ENCODE measurements at regions not wholly inside any gene's neighbourhood (a gene's known extent, or its start where the extent isn't known, plus 50 kb on each side); places are given as distances from the start of the nearest gene placed in this dataset.

DNA sequence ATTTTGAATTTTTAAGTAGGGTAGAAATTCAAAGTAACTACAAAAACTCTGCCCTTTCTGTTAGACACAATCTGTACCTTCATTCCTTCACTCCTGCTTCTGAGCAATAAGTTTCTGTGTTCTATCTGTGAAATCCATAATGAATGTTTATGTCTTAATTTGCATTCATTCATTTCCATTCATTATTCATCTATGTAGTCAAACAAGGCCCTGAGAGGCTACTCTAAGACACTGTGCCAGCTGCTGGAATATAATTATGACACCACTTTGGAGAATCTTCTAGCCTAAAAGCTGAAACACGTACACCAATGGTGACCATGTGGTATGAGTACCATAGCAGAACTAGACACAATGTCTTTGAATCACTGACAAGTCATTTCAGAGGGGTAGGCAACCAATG lies 199.9 kb upstream of the FAR2 start:
- no peak for DNase-seq

DNA sequence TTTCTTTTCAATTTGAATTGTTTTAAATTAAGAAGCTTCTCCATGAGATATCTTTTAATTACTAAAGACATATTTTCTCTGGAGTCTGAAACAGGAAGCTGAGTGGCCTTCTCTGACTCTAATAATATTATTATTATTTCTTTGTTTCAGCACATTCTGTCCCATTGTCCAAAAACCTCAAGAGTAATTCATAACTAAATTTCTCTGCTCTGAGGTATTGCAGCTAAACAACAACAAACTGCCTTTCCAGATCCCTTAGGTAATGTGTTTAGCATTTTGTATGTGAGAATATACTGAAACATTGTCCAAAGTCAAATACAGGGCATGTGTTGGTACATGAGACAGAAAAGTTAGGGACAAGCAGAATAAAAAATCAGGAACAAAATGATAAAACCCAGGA lies 199.0 kb upstream of the FAR2 start:
- DNase-seq = no peak

DNA sequence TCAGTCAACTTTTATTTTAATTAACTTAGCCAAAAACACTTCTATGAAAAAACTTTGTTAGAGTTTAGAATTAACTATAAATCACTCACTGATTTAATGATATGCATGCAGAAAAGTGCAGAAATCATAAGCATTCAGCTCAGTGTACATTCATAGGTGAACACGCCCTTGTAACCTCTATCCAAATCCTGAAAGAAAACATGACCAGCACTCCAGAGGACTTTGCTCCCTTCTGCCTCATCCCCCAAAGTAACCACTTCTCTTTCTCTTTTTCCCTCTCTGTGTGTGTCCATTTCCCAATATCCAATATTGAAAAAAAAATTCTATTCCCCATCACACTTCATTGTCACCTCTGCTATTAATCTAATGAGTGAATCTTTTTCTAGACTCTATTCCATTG lies 197.1 kb upstream of the FAR2 start:
- no peak for DNase-seq

DNA sequence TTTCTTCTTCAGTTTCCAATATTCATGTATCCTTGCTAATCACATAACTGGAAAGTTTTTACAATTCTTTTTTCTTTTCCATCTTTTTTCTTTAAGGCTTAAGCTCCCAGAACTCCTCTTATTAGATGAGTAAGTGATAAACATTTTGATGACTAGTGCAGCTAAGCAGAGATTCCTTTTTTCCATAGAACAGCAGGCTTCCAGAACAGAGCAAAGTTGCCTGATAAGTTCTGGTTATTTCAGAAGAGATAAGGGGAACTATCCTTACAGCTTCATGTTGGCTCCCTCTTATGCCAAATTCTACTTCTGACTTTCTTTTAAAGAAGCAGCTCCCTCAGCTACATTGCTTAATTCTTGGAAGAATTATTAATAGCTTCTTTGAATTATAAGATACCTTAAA lies 194.7 kb upstream of the FAR2 start:
- no peak for DNase-seq

DNA sequence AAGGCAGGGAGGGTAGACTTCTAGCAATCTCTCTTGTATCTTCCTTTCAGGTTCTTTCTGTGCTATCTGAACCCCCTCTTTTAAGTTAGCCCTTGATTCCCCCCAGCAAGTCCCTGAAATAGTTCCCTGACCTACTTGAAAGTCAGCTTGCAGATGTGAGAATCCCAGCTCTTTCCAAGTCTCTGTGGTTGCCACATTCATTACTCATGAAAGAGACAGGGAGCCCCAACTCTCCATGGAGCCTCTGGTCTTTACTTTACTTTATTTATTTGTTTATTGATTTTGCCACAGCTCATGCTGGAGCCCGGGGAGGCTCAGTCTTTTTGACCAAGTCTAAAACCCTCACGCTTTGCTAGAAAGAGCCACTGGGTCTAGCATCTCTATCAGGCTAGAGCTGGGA lies 193.6 kb upstream of the FAR2 start:
- DNase-seq = no peak

DNA sequence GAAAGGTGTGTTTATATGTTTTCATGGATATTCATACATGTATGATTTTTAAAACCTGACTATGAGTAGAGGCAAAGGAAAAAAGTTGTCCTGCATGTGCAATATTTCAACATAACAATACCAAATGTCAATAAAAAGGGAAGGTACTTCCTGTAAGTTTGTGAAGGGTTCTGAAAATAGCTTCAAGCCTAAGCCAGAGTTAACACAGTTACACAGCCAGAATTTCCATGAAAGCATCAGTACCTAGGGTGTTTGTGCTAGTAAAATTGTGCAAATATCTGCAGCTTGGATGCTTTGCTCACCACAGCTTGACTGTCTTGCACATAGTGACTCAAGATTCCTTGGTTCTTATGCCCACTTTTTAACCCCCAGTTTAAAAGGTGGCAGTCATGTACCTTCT lies 193.1 kb upstream of the FAR2 start:
- DNase-seq = no peak

DNA sequence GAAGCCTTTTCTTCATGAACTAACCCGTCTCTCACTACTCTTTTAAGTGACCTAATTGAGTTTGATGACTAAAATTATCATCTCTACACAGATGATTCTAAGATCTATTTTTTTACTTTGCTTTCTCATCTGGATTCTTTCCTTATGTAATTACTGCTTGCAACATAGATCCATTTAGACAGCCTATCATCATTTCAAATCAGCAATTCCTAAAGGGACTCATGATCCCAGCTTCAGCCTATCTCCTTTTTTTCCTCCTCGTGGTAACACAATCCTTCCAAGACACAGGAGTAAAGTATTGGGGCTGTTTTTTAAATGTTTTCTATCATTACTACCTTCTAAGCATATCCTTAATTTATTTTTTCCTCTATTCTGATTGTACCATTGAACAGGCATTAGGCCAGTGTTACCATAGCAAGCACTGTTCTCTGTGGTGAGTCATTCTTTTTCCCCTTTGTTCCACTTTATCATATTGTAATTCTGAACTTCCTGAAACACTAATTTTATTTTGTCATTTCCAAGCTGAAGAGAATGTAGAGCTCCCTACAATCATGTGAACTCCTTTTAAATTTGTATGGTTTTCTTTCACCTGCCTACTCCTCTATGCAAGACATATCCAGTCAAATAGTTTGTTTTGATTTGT lies 190.4 kb upstream of the FAR2 start:
- DNase-seq = no peak

DNA sequence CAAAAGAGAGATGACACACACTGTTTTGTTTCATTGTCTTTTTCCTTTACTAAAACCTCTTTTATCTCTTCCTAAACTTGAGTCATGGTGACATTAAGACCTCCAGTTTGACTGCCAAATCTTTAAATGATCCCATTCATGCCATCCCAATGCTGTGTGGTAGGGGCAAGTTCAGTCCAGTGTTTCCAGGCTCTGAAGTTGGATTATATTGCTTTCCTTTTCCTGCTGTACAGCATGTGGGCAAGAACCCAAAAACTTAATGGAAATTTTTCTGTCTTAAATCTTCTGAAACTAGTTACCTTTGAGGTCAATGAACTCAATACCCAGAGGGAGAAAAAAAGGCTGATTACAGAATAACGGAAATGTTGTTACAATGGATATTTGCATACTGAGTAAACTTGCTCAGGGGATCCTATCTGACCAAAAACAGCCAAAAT lies 187.1 kb upstream of the FAR2 start:
- DNase-seq = no peak

DNA sequence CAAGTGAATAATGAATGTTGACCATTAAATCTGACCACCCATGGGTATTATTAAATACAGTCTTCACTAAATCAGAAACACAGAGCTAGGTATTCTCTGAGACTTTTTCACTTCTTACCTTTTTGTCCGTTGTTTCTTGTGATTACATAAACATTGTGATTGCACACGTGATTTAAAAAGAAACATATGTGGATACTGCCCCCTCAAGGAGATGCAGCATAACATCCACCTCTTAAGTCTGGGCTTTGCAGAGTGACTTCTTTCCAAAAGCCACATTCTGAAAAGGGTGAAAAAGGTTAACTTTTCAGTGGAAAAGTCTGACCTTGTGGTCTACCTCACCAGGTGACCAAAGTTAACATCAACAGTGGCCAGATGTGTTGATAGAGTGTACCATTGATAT lies 185.5 kb upstream of the FAR2 start:
- DNase-seq = no peak

DNA sequence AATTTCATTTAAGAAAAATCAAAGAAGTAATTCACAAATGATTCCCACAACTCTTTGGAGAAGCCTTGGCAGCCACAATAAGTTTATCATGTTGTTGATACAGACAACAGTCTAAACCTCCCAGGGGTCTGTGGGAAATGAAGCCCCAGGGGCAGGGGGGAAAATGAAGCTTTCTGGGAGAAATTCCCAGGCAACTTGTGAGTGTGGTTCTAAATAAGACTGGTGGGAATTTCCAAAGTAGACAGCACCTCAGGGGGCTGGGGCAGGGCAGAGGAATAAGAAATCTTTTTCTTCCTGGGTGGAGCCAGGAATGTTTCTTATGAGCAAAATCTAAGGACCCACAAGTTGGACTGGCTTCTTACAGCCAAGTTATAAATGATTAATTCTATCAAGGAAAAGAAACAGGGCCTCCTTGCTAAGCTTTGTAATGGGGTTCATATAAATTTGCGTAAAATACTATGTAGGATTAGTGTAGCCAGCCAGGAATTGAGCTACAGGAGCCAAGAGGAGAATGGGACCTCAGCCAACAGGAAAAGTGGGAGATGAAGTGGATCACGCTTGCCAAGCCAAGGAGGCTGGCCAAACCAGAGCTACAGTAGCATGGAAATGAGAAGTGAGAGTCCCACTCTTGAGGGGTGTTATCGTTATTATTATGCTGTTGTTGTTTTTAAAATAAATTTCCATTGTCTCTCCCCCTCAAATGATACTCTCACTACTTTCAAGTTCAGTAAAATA lies 182.9 kb upstream of the FAR2 start:
- DNase-seq = peak; percentile 72

DNA sequence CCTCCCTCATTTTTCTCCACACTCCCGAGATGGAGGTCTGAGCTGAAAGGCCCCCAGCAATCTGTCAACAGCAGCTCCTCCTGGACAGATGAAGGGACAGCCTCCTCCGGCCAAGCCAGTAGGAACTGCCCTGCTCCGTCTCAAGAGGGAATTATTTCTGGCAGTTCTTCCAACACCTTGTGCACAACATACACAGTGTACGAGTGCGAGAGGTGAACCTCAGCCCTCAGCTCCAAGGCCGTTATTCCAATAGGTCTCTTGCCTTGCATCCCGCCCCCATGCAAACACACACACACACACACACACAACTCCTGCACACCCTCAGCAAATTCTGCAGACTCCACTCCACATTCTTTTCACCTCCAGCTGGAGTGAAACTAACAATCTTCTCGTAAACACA lies 181.7 kb upstream of the FAR2 start:
- no peak for DNase-seq

DNA sequence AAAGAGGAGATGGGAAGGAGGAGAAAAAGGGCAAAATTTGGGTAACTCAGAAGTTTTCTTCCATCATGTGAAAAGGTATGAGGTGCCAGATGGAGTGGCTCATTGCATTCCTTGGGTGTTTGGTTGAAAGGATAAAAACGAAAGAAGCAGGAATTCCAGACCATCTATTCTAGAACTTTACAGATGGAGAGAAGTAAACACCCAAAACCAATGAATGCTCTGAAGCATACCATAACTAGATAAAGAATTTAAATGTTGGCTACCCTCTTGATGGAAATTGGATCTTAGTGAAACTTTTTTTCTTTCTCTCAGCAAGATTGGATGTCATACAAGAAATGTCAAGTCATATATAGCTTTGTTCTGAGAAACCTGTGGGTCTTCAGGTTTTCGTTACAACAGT lies 175.6 kb upstream of the FAR2 start:
- no peak for DNase-seq

DNA sequence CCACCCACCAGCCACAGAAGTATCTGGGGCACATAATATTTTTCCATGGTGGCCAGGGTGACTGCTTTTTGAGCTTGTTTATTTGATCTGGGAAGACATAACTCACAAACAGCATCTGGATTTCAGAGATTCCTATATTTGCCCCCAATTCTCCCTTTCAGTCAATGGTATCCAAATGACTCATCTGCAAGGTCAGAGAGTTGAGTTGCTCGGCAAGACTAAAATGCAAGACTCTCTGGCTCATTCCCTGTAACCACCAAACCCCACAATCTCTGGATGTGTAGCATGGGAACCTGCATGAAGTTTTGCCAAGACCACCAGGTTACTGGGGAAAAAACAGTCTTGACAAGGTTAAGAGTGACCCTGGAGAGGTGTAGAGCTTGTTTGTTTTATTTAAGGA lies 174.9 kb upstream of the FAR2 start:
- no peak for DNase-seq

DNA sequence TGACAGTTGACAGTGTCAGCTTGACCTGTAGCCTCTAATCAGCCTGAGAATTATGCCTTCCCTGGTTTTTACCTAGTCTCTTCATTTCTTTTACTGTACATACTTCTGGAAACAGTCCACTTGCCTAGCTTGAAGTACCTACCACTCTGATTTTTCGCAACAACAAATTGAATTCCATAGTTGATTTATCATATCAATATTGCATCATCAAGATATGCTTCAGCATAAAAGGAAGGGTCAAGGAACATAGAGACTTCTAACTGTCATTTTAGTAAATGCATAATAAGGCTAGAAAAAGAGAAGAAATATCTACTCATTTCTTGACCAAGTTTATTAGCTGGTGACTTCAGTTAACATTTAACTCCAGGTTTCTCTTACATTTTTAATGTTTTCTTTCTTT lies 174.2 kb upstream of the FAR2 start:
- DNase-seq = no peak

DNA sequence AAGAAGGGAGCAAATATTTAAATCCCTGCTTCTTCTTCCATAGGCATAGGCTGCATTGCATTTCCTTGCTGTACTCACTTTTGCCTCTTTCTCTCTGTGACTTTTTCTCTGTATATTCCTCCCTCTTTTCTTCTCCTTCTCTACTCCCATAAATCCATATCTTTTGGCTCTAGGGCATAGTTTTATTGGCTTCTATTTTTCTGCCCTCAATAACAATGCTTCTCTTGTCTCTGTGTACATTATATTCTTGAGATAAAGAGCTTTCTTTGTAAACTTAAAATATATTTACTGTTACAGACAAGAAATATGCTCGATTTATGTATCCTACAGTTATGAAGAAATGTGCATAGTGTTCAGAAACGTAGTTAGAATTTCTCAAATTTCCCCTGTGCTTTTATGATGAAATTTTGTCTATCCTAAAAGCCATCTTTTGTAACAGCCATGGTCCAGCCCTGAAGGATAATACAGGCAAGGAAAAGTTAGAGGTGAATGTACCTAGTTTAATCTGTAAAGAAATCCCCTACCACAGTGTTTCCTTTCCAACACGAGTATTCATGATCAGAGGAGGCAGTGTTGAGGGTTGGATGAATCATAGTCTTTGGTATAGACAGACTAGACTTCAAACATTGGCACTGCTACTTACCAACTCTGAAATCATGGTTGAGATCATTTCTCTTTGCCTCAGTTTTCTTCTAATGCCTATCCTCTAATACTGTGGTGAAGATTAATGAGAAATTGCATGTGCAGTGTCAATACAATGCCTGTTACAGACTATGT lies 173.3 kb upstream of the FAR2 start:
- no peak for DNase-seq

DNA sequence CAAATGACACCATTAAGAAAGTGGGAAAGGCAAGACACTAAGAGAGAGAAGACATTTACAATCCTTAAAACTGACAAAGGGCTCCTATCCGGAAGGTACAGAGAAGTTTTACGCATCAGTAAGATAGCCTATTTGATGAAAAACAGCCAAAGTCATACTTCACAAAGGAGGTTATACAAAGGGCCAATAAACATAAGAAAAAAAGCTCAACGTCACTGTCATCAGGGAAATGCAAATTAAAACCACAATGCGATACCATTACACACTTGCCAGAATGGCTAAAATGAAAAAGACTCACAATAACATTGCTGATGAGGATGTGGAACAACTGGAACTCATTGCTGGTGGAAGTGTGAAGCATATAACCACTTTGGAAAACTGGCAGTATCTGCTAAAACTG lies 168.6 kb upstream of the FAR2 start:
- DNase-seq = no peak

DNA sequence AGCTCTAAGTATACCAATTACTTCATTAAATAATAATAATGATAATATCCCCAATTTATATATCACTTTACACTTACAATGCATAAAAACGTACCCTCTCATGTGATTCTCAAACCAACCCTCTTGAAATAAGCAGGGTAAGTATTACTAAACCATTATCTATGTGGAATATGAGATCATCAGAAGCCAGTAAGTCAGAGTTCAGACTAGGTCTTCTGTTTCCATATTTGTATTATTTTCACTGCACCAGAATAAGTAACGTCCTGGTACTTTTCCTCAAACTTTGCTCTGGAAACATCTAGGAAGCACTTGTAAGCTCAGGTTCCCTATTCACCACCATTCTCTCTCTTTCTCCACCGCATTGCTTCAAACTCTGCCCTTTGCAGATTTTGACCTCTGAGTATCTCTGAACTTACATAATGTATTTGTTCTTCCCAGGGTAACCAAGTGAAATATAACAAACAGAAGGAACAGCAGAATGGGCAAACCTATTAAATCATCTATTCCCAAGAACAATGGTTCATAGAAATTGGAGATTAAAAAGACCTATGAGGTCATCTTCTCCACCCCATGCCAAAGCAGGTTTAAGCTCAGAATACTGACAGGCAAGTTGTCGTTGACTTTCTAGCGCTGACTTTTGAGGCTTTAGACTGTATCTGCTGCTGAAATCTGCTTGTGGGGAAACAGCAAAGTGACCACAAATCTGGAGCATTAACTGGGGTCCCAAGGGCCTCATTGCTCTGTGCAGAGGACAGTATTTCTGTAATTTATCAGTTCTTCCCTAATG lies 161.3 kb upstream of the FAR2 start:
- DNase-seq = no peak

DNA sequence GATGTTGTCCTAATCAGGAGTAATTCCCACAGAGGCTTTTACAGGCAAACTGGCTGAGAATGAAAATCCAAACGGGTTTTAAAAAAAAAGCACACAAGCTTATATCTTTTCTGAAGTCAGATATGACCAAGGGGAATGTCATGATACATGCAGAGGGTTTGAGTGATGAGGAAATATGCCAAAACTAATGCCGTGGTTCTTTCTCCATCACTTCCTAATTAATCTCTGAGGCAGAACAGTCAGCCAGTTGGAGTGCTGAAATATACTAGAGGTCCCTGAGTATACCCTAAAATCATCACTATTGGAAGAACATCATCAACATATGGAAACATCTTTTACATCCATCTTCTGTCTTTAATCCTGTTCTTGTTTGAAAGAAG lies 160.8 kb upstream of the FAR2 start:
- DNase-seq = no peak

DNA sequence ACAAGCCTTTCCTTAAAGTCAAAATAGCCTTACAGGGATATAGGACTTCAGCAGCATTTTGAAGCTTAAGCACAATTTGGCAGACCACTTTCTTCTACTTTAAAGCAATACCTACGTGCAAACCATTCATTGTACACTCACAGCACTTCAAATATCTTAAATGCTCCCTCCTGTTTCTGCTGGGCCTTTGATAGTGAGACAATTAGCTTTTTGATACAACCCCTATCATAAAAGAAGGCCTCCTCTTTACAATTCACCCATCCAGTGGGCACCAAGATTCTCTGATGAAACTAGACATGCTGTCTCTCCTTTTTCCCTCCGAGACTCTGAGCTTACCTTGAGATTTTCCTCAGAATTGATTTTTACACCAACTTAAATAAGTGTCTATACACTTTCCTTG lies 157.5 kb upstream of the FAR2 start:
- DNase-seq = no peak

DNA sequence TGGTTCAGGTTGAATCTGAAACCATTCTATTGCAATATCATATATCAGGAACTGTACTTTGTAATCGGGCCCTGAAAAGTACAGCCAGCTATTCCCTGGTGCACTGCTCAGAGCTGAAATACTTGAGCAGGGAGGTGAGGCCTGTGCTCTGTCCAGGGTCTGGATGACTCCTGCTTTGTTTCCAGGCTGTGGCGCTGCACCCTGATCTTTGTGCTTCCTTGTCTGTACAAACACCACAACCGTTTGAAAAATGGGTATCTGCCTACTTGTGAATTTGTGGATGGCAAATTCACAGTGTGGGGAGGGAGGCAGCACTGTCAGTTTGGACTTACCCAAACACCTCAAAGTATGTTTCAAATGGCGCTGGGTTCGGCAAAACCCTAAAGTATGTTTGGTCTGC lies 155.4 kb upstream of the FAR2 start:
- no peak for DNase-seq

DNA sequence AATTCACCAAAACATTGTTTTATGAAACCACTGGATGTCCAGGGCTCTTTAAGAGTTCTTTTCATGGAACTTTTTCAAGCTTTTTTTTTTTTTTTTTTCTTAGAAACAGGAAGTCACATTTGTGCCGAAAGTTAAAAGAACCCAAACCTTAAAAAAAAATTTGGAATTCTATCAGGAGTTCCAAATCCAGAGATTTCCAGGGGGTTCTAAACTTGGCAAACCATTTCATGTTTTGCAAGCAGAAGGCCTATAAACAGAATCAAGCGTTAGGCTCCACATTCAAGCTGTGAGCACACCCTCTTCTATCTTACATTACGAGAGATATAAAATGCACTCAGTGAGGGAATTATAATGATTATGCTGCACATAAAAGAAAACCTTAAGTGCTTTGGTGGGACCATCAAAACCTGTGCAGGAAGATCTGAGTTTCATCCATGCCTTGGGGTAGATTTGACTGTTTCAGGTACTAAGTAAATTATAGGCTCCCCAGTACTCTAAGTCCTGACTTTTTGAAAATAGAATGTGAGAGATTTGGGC lies 154.8 kb upstream of the FAR2 start:
- DNase-seq = no peak

DNA sequence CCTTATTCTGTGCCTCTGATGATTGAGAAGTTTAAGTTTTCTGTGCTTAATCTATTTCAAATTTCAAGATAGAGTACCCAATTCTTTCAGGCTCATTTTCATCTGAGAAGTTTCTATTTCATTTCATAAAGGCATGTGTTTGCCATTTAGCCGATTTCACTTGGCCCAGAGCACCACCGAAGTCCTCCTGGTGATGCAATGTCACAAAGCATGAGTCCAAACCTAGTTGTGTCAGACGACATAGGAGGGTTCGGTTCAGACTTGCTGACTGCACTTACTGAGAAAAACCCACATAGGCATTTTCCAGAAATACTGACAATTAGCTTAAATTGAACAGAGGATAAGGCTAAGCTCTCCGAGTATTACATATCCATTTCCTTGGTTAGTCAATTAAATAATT lies 152.4 kb upstream of the FAR2 start:
- no peak for DNase-seq

DNA sequence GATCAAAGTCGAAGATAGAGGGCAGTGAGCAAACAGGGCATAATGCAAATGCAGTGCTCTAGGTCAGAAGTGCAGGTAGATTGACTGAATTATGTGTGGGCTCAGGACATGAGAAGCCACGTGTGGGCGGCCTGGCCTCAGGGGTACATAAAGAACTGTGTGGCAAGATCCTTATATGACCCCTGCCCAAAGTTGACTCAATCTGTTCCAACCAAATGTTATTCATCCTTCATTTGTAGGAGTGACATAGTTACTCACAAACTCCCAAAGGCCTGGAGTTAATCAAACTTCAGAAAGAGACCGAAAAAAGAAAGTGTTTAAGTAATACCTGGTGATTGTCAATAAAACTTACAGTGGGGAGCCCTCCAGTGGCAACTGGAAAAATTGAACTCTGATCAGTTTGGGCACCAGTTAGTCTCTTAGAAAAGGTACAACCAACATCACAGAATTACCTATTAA lies 150.4 kb upstream of the FAR2 start:
- DNase-seq = no peak
